ENCODE measurements at regions not wholly inside any gene's neighbourhood (a gene's known extent, or its start where the extent isn't known, plus 50 kb on each side); places are given as distances from the start of the nearest gene placed in this dataset.

DNA sequence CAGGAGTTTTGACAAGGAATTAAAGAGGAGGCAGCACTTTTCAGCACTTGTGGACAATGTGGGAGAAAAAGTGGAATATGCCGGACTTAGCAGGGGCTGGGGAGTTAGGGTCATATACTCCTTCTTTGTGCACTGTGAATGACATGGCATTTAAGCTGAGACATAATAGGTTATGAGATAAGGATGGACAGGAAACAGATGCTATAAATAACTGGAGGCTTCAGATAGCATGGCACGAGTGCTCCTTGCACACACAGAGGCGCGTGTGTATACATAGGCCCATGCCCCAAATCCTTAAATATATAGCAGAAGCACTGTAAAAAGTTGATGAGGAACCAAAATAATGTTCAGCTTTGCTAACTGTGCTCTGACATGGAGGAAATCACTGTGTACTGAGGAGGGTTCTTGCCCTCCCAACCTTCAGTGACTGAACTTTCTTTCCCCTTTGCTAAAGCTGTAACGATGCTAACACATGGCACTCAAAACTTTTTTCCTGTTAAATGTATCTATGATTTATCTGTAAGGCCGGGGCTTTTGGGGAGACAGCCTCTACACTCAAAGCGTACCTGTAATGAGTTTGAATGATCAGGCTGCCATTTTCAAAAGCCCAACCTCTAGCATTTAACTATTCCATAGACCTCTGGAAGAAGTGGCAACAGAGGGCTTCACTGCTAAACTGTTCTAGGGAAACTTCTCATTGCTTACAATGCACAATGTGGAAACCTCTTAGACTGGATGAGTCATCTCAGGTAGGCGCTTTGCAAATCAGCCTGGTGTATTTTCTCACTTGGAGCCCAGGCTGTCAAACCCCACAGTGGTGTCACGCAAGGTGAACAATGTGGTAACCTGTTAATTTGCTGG lies 784.6 kb downstream of the NR2F2 start:
- Histone ChIP-seq H3K27me3 (ENCODE audit: control insufficient read depth, insufficient read depth, low read length) (no peaks in the 10 kb centered on the region), H3K4me2 (ENCODE audit: low read depth, low read length) (no peak overlapping the region), H2BK120ac (ENCODE audit: low read depth, low read length) (no peak overlapping the region), H3K4me3 (ENCODE audit: insufficient read depth, low read depth, low read length) (no peak overlapping the region), H3K9me1 (ENCODE audit: insufficient read depth, low read length) (no peaks in the 10 kb centered on the region), H3K79me1 (ENCODE audit: low read depth in 1 of 2, low read length in 2 of 2) (no peaks in the 10 kb centered on the region), H4K91ac (ENCODE audit: insufficient read depth, low read depth, low read length) (no peak overlapping the region), H2BK20ac (ENCODE audit: low read depth, low read length) (no peak overlapping the region), H4K5ac (ENCODE audit: low read depth, low read length) (no peak overlapping the region), H3K4me1 (ENCODE audit: control insufficient read depth, insufficient read depth, low read length) (no peaks in the 10 kb centered on the region), H3K9ac (ENCODE audit: low read depth, low read length) (no peak overlapping the region), H3K36me3 (ENCODE audit: control insufficient read depth, insufficient read depth, low read length) (no peaks in the 10 kb centered on the region), H3K14ac (replicated peaks; ENCODE audit: low read depth, low read length) (no peak overlapping the region), H3K4ac (ENCODE audit: low read depth, low read length) (no peak overlapping the region), H3K56ac (ENCODE audit: extremely low read depth, insufficient read depth, low read length) (no peak overlapping the region), H4K8ac (ENCODE audit: low read depth in 2 of 2, low read length in 2 of 2) (no peak overlapping the region), H4K20me1 (ENCODE audit: insufficient read depth, low read length) (no peaks in the 10 kb centered on the region), H3K27ac (ENCODE audit: insufficient read depth, low read length) (no peak overlapping the region), H2BK5ac (ENCODE audit: low read depth, low read length, poor library complexity, severe bottlenecking) (no peak overlapping the region), H3K23ac (ENCODE audit: low read depth, low read length) (no peak overlapping the region), H2AFZ (replicated peaks; ENCODE audit: low read length, poor library complexity) (no peak overlapping the region), H2BK15ac (ENCODE audit: low read depth, low read length) (no peak overlapping the region), H2AK9ac (replicated peaks; ENCODE audit: low read depth, low read length, poor library complexity) (no peak overlapping the region), H3K9me3 (ENCODE audit: control insufficient read depth, insufficient read depth, low read length) (peaks cover 11% of the 10 kb centered on the region), H2AK5ac (ENCODE audit: low read depth, low read length) (no peak overlapping the region), H3K18ac (ENCODE audit: low read depth, low read length) (no peak overlapping the region)
- ATAC-seq (ENCODE audit: low read depth): no peak
- 50% methylated on average over 1 of the region's 9 CpGs; no CpG with 5 or more reads in 1 of the 2 experiments for WGBS, 2 experiments (ENCODE audit: extremely low coverage in 2 of 2, insufficient read length in 1 of 2)
- dilution Hi-C loops (cut with HindIII; ENCODE audit: low sequenced_read_pairs, unreplicated experiment): no loop called here
- no peak for TF ChIP-seq NFE2L2 (IDR thresholded peaks at IDR 0.05; ENCODE audit: low read depth, low read length)
- TF ChIP-seq, protein P1, sequence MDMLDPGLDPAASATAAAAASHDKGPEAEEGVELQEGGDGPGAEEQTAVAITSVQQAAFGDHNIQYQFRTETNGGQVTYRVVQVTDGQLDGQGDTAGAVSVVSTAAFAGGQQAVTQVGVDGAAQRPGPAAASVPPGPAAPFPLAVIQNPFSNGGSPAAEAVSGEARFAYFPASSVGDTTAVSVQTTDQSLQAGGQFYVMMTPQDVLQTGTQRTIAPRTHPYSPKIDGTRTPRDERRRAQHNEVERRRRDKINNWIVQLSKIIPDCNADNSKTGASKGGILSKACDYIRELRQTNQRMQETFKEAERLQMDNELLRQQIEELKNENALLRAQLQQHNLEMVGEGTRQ (IDR thresholded peaks at IDR 0.05; ENCODE audit: low read depth, low read length): no peak
- TF ChIP-seq, protein P2, sequence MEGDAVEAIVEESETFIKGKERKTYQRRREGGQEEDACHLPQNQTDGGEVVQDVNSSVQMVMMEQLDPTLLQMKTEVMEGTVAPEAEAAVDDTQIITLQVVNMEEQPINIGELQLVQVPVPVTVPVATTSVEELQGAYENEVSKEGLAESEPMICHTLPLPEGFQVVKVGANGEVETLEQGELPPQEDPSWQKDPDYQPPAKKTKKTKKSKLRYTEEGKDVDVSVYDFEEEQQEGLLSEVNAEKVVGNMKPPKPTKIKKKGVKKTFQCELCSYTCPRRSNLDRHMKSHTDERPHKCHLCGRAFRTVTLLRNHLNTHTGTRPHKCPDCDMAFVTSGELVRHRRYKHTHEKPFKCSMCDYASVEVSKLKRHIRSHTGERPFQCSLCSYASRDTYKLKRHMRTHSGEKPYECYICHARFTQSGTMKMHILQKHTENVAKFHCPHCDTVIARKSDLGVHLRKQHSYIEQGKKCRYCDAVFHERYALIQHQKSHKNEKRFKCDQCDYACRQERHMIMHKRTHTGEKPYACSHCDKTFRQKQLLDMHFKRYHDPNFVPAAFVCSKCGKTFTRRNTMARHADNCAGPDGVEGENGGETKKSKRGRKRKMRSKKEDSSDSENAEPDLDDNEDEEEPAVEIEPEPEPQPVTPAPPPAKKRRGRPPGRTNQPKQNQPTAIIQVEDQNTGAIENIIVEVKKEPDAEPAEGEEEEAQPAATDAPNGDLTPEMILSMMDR (conservative IDR thresholded peaks at IDR 0.05; ENCODE audit: low read depth, low read length): no peak
- no peak for TF ChIP-seq RAD21 (IDR thresholded peaks at IDR 0.05; ENCODE audit: low read length)
- in situ Hi-C loops (cut with MboI; ENCODE audit: low sequenced_read_pairs): no loop called here
- intact Hi-C loops (cut with micrococcal nuclease): no loop called here
- BruUV-seq (replicated peaks): no TSS peak
- DNase-seq: no peak
- ChIA-PET POLR2A (ENCODE audit: unreplicated experiment) (no interaction called here), CTCF (no interaction called here)

All from IMR-90 (cell line).